ENCODE measurements at regions not wholly inside any gene's neighbourhood (a gene's known extent, or its start where the extent isn't known, plus 50 kb on each side); places are given as distances from the start of the nearest gene placed in this dataset.
A peak's percentile ranks its signal among the peaks of the same experiment; 100 is the strongest.

DNA sequence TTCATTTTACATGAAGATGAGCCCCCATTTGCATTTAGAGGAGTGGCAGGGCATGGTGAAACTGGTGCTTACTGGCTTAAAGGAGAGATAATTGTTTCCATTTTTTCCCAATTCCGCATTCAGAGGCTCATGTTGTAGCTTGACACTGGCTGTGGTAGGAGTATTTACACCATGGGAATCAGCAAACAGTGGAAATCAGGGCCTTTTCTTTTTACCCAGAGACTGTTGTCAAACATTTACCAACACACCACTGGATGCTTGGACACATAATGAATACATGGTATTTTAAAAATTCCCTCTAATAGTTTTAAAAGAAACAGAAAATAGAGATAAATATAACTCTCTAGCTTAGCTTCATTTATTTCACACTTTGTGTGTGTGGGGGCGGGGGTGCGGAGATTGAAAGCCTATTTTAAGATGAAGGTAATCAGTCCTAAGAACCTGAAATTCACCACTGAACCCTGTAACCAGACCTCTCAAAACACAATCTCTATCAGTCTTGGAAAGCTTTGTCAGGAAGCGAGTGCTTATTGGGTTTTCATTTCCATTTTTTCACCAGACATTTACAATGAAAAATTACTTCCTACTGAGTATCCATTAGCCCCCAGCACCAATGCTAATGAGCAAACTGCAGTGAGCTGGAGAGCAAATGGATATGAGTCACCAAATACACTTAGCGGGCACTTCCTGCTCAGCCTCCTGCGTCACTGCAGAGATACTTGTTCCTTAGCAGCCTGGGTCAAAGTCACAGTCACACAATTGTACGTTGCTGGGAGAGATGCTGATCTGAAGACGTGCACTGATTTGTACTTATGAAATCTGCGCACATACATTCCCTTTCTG is 532.0 kb downstream of the BCKDHB start:
- Mint-ChIP-seq H3K4me1 (ENCODE audit: insufficient read depth, unreplicated experiment) (peaks cover 7% of the 10 kb centered on the region), H3K36me3 (ENCODE audit: insufficient read depth, unreplicated experiment) (no peaks in the 10 kb centered on the region), H3K4me3 (ENCODE audit: unreplicated experiment) (no peak overlapping the region), H3K27me3 (ENCODE audit: insufficient read depth, unreplicated experiment) (no peaks in the 10 kb centered on the region), H3K9me3 (ENCODE audit: unreplicated experiment) (peaks cover 6% of the 10 kb centered on the region), H3K27ac (ENCODE audit: low read depth, unreplicated experiment) (peak overlapping the region; percentile 64)
- TF ChIP-seq, protein P1, sequence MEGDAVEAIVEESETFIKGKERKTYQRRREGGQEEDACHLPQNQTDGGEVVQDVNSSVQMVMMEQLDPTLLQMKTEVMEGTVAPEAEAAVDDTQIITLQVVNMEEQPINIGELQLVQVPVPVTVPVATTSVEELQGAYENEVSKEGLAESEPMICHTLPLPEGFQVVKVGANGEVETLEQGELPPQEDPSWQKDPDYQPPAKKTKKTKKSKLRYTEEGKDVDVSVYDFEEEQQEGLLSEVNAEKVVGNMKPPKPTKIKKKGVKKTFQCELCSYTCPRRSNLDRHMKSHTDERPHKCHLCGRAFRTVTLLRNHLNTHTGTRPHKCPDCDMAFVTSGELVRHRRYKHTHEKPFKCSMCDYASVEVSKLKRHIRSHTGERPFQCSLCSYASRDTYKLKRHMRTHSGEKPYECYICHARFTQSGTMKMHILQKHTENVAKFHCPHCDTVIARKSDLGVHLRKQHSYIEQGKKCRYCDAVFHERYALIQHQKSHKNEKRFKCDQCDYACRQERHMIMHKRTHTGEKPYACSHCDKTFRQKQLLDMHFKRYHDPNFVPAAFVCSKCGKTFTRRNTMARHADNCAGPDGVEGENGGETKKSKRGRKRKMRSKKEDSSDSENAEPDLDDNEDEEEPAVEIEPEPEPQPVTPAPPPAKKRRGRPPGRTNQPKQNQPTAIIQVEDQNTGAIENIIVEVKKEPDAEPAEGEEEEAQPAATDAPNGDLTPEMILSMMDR (IDR thresholded peaks at IDR 0.05; ENCODE audit: unreplicated experiment), result no peak
- intact Hi-C loops (cut with micrococcal nuclease), result no loop called here
- peak; percentile 82 for DNase-seq (ENCODE audit: unreplicated experiment)
- ChIA-PET CTCF (interaction anchor here (0.6 kb wide), 2 partner anchors 182 to 1115 kb away, joined by 3 read pairs; no protein-coding TSS in a partner anchor), POLR2A (interaction anchor here (0.6 kb wide), 1 partner anchor 394 kb away, joined by 3 read pairs; no protein-coding TSS in a partner anchor)
- BruUV-seq (replicated peaks), result no TSS peak

DNA sequence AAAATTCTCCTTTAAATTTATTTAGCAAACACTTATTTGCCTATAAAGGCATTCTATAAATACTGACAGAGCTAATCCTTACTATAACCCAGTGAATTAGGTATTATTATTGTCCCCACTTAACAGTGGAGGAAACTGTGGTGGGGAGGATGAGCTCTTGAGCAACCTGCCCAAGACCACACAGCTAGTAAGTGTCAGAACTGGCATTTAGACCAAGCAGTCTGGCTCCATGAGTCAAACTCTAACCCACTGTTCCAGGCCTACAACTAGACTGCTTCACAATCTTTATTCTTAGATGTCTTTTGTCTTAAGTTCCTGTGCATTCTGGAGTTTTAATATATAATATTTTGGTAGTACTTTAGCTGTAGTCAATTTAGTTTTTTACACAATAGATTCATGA is 530.8 kb downstream of the BCKDHB start:
- BruUV-seq (replicated peaks), result no TSS peak
- Mint-ChIP-seq H3K9me3 (ENCODE audit: unreplicated experiment) (peaks cover 6% of the 10 kb centered on the region), H3K27me3 (ENCODE audit: insufficient read depth, unreplicated experiment) (no peaks in the 10 kb centered on the region), H3K4me3 (ENCODE audit: unreplicated experiment) (no peak overlapping the region), H3K36me3 (ENCODE audit: insufficient read depth, unreplicated experiment) (no peaks in the 10 kb centered on the region), H3K27ac (ENCODE audit: low read depth, unreplicated experiment) (no peak overlapping the region), H3K4me1 (ENCODE audit: insufficient read depth, unreplicated experiment) (peaks cover 7% of the 10 kb centered on the region)
- POLR2A ChIA-PET, result no interaction called here
- DNase-seq (ENCODE audit: unreplicated experiment), result no peak
- TF ChIP-seq, protein P1 (IDR thresholded peaks at IDR 0.05; ENCODE audit: unreplicated experiment), result no peak
- CTCF ChIA-PET, result interaction anchor here (1.1 kb wide), 1 partner anchor 97 kb away, joined by 3 read pairs; no protein-coding TSS in a partner anchor
- intact Hi-C loops (cut with micrococcal nuclease), result no loop called here

DNA sequence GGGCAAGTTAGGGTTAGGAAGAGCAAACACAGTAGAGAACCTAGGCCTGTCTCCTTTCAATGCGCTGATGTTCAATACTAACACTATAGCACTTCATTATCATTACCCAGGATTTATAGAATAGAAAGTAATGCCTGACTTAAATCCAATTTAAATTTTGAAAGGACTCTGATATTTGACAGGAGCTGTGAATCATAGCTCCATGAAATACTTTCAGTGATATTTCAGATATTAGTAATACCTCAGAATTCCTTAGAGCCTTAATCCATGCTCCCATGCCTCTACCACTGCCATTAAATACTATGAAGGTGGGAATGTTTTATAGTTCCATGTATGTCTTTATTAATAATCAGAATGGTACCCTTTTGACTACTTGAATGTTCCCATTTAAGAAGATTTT is 530.2 kb downstream of the BCKDHB start:
- no peak overlapping the region for H3K27ac Mint-ChIP-seq (ENCODE audit: low read depth, unreplicated experiment)
- TF ChIP-seq, protein P1 (IDR thresholded peaks at IDR 0.05; ENCODE audit: unreplicated experiment), result no peak
- intact Hi-C loops (cut with micrococcal nuclease), result no loop called here
- no peak overlapping the region for H3K4me3 Mint-ChIP-seq (ENCODE audit: unreplicated experiment)
- H3K9me3 Mint-ChIP-seq (ENCODE audit: unreplicated experiment), result peaks cover 6% of the 10 kb centered on the region
- CTCF ChIA-PET, result interaction anchor here (0.6 kb wide), 1 partner anchor 8 kb away, joined by 3 read pairs; no protein-coding TSS in a partner anchor
- H3K36me3 Mint-ChIP-seq (ENCODE audit: insufficient read depth, unreplicated experiment), result no peaks in the 10 kb centered on the region
- H3K4me1 Mint-ChIP-seq (ENCODE audit: insufficient read depth, unreplicated experiment), result peaks cover 7% of the 10 kb centered on the region
- BruUV-seq (replicated peaks), result no TSS peak
- POLR2A ChIA-PET, result no interaction called here
- no peaks in the 10 kb centered on the region for H3K27me3 Mint-ChIP-seq (ENCODE audit: insufficient read depth, unreplicated experiment)
- no peak for DNase-seq (ENCODE audit: unreplicated experiment)

DNA sequence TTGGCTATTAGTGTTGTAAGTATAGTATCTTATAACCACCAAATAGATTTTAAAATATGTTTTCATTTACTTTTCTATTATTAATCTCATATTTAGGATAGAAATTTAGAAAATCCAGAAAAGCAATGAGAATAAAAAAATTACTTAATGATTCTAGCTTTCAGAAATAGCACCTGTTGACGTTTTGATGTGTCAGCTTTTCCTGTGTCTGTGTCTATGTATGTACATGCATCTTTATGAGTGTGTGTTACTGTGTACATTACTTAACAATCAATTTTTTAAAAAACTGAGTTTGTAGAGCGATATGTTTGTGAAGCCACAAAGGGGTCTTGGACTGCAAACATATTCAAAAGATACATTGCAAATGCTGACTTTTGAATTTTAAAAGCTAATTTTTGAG is 526.9 kb downstream of the BCKDHB start:
- ChIA-PET CTCF (no interaction called here), POLR2A (no interaction called here)
- Mint-ChIP-seq H3K27me3 (ENCODE audit: insufficient read depth, unreplicated experiment) (no peaks in the 10 kb centered on the region), H3K4me3 (ENCODE audit: unreplicated experiment) (no peak overlapping the region), H3K9me3 (ENCODE audit: unreplicated experiment) (peaks cover 6% of the 10 kb centered on the region), H3K36me3 (ENCODE audit: insufficient read depth, unreplicated experiment) (no peaks in the 10 kb centered on the region), H3K4me1 (ENCODE audit: insufficient read depth, unreplicated experiment) (peaks cover under 1% of the 10 kb centered on the region), H3K27ac (ENCODE audit: low read depth, unreplicated experiment) (no peak overlapping the region)
- DNase-seq (ENCODE audit: unreplicated experiment), result no peak
- TF ChIP-seq, protein P1 (IDR thresholded peaks at IDR 0.05; ENCODE audit: unreplicated experiment), result no peak
- intact Hi-C loops (cut with micrococcal nuclease), result no loop called here
- BruUV-seq (replicated peaks), result no TSS peak

Measured in MCF 10A (cell line).